GM19240 (cell line): ENCODE measurements at regions not wholly inside any gene's neighbourhood (a gene's known extent, or its start where the extent isn't known, plus 50 kb on each side); places are given as distances from the start of the nearest gene placed in this dataset.
"Not testable (repeated sequence)": the region's sequence is repeated elsewhere in the genome, so short reads cannot be mapped to it uniquely, and the experiment has no call there.

Source experiments
- DNase-seq: peaks from one replicate; pipeline ENCODE4 v3.0.0; 2011; ENCODE audit warnings: low spot score; ENCODE audit not compliant: insufficient read length

DNA sequence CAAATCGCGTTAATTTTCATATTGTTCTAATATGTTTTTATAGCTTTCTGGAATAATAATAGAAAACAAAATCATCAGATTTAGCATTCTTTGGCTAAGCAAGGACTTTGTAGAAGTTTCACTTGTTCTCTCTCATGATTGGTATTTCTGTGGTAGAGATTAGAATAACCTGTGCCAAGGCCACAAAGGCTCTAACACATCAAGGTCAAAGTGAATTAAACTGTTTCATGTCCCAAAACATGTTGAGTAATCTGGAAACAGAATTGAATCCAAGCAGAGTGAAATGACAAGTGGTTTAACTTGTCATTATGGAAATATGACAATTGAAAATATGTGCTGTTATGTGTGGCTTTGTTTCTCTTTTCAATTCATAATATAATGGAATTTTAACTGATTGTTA, 617.4 kb downstream of the CCDC85A start:
- no peak for DNase-seq

DNA sequence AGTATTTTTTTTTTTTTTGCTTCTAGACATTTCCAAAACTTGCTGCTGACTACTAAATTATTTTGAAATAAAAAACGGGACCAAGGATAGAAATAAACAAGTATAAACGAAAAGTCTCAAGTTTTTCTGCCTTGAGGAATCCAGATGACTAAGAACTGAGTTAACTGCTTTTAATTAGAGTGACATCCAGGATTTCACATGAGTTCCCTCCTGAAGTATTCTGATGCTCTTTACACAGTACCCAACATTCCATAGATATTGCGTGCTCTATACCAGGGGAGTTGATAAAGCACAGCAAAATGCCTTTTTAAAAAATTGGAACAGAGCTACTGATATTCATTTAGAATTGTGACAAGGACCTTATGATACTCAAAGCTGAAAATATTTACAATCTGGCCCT, 618.0 kb downstream of the CCDC85A start:
- DNase-seq = no peak

DNA sequence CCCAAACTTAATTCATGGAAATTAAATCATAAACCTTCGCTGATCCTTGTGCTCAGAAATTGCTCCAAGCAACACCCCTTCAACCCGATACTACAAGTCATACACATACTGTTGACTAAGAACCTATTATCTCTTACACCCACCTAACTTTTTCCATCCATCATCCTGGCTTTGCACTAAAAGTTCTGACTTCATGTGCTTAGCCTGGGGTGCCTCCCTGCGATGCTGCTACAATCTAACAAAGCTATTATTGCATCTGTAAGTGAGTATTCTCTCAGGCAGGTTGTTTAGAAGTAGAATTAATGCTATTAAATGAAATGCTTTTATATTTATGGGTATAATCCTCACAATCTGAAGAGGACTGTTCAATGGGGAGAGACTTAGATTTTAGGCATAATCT, 619.8 kb downstream of the CCDC85A start:
- DNase-seq = no peak

DNA sequence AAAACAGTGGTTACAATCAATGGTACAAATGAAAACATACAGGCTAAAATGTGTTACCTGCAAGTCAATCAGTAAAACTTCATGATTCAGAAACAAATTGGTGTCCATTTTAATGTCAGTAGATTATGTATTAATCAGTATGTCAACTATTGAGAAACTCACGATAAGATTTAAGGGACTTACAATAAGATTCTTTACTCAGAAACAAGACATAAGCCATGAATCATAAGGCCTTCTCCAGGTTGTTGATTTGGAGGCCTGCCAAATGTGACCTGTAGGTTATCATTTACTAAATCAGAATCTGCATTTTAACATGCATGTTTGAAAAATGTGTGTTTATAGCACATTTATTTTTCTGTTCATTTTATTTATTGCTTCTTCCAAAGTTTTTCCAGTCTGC, 623.1 kb downstream of the CCDC85A start:
- DNase-seq = no peak

DNA sequence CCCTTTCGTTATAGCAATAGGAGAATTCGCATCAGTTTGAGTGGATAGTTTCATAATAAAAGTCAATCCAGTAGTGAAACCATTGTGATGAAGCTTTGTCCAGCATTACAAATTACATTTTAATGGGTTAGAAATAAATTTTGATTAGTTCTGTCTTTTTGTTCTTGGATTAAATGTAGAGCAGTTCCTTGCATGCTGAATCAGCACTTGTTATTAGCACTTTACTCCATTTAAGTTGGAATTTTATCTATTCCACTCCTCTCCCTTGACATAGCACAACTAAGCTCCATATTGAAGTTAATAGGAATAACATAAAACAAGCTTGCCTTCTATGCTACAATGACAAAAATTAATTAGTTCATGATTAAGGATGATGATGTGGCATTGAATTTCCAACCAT, 624.1 kb downstream of the CCDC85A start:
- no peak for DNase-seq

GRCh38 chr2:56811401-56811800, 627.6 kb downstream of the CCDC85A start:
- no peak for DNase-seq

GRCh38 chr2:56812432-56812831, 628.6 kb downstream of the CCDC85A start:
- no peak for DNase-seq

GRCh38 chr2:56813490-56813889, 629.7 kb downstream of the CCDC85A start:
- DNase-seq = no peak

DNA sequence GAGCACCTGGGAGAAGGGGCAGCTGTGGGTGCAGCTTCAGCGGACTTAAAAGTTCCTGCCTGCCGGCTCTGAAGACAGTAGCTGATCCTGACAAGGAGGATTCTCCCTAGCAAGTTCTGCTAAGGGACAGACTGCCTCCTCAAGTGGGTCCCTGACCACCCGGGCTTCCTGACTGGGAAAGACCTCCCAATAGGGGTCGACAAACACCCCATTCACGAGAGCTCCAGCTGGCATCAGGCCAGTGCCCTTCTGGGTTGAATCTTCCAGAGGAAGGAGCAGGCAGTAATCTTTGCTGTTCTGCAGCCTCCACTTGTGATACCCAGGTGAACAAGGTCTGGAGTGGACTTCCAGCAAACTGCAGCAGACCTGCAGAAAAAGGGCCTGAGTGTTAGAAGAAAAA, 632.9 kb downstream of the CCDC85A start:
- no peak for DNase-seq

DNA sequence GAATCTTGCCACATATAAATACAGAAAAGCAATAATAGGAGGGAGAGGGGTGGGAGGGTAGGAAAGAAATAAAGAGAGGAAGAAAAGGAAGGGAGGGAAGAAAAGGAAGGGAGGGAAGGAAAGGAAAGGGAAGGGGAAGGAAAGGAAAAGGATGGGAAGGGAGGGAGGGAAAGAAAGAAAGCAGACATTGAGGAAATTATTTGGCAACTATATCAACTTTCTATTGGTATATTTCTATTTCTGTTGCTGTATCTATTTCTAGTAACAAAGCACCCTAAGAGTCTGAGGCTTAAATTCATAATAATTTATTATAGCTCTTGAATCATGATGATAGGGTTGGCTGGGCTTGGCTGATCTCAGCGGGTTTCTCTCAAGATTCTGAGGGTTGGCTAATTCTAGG, 648.0 kb downstream of the CCDC85A start:
- no peak for DNase-seq

DNA sequence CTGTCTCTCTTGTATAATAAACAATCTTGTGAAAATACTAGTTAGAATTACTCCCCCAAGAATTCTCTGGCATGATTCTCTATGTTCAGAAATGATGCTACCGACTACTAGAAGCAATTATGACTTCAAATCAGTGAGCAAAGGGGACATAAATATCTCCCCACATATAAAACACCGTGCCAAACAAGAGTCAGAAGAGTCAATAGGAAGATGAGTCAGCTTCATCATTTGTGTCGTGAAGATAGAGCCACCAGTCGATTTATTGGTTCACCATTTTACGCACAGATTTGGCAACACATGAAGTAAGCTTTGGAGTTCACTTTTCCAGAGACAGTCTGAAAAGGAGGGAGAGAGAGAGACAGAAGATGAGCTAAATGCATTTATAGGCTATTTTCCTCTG, 650.9 kb downstream of the CCDC85A start:
- no peak for DNase-seq

- not testable (repeated sequence) for DNase-seq
These were observed 656.2 kb downstream of the CCDC85A start for GRCh38 chr2:56840009-56840408.

DNA sequence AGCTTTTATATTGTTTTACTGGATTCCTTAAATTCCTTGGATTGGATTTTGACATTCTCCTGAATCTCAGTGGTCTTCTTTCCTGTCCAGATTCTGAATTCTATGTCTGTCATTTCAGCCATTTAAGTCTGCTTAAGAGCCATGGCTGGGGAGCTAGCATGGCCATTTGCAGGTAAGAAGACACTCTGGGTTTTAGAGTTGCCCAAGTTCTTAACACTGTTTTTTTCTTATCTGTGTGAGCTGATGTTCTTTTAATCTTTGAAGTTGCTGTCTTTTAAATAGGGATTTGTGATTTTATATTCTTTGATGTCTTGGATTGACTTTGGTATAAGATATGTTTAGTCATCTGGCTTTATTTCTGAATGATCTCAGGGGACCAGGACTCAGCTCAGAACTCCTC, 677.2 kb downstream of the CCDC85A start:
- no peak for DNase-seq

DNA sequence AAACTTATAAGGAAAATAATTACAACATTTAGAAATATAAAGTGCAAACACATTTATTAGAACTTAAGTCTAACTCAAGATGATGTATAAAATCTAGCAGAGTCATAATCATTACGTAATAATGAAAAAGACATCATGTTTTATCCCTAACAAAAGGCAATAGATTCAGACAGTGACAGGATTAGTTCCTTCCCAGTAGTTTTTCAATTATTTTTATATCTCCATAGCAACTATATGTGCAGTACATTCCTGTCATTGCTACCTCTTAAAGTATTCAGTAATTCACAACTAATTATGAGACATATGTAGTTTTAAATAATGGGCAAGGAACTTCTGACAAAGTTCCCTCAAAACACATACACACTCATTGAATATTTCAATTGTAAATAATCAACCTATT, 687.9 kb downstream of the CCDC85A start:
- DNase-seq = no peak

DNA sequence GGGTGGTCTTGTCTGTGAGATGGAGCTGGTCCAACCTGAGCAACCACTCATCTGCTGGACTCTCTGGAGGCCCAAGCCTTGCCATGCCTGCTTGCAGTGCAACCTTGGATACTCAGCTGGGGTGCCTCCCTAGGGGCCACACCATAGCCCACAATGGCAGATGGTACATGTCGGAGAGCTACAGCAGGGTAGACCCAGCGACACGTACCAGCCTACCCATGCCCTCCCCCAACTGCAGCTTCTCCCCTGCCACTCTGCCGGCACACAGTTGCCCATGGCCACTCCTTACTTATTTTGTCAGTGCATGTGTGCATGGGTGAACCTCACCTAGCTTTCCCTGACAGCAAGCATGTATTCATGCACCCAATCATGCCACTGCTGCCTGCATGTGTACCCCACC, 690.9 kb downstream of the CCDC85A start:
- DNase-seq = no peak

DNA sequence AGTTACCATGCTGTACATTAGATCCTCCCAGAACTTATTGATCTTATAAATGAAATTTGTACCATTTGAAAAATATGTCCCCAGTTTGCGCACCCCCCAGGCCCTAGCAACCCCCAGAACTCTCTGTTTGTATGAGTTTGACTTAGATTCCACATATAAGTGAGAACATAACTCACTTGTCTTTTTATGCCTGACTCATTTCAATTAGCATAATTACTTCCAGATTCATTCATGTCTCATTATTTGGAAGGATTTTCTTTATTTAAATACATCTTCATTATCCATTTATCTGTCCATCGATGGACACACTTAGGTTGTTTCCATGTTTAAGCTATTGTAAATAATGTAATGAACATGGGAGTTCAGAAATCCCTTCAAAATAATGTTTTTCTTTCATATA, 705.9 kb downstream of the CCDC85A start:
- no peak for DNase-seq

GRCh38 chr2:56892382-56892781, 708.6 kb downstream of the CCDC85A start:
- no peak for DNase-seq

DNA sequence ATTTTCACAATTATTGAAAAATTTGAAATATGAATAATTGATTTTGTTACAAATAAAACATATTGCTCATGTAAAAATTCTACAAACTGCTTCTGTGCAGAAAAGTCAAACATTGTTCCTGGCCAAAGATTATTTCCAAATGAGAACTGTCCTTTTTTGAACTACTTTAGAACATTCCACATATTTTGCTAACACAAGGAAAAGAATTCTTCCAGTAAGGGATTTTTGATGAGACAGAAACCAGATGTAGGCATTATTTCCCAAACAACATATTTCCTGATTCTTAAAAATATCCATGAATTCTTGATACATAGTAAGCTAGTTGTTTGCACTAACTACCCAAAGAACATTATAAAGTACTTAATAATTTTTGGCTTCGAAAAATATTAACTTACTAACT, 715.2 kb downstream of the CCDC85A start:
- DNase-seq = no peak

GRCh38 chr2:56912490-56912889, 728.7 kb downstream of the CCDC85A start:
- no peak for DNase-seq

GRCh38 chr2:56918790-56919189, 735.0 kb downstream of the CCDC85A start:
- DNase-seq = no peak

- no peak for DNase-seq
These were observed 750.2 kb downstream of the CCDC85A start for GRCh38 chr2:56933976-56934375.

GRCh38 chr2:56934866-56935265, 751.1 kb downstream of the CCDC85A start:
- DNase-seq = no peak

- DNase-seq = no peak
These were observed 756.3 kb downstream of the CCDC85A start for GRCh38 chr2:56940054-56940453.

GRCh38 chr2:56952871-56953270, 769.1 kb downstream of the CCDC85A start:
- no peak for DNase-seq

DNA sequence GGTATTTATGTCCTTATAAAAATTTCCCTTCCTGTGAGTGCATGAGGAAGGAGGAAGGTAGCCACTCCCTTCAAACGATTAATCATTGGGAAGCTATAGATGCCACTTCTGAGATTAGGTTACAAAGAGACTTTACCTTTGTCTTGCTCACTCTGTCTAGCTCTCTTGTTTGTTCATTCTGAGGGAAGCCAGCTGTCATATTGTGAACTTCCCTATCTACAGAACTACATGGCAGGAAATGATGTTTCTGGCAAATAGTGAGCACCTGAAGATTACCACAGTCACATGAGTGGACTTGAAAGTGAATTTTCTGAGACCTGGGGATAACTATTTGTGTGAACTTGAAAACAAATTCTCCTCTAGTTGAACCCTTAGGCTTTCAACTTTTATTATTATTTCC, 776.8 kb downstream of the CCDC85A start:
- no peak for DNase-seq
